ENCODE measurements at regions not wholly inside any gene's neighbourhood (a gene's known extent, or its start where the extent isn't known, plus 50 kb on each side); places are given as distances from the start of the nearest gene placed in this dataset.
"Not testable (repeated sequence)": the region's sequence is repeated elsewhere in the genome, so short reads cannot be mapped to it uniquely, and the experiment has no call there.

DNA sequence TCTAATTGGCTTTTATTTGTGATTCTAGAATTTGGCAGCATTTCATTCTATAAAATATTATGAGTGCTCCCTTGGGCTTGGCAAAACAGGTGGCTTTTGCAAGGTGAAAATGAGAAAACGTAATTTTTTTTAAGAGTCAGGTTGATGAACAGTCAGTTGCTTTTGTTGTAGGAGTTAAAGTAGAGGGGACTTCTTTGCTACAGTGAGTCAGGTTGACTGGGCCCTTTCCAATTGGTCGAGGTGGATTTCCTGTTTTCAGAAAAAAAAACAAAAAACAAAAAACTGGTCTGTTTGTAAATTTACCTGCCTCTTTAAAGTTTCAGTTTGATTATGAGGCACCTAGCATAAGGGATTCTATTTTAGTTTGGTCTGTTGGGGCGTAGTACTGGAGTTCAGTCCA is 1469.4 kb upstream of the GBE1 start:
- H3K4me1 ChIP-seq: no peaks in the 10 kb centered on the region
- H3K27me3 ChIP-seq (ENCODE audit: low read depth): no peaks in the 10 kb centered on the region
- ATAC-seq (no peak), DNase-seq (no peak)
- H3K27ac ChIP-seq: no peak overlapping the region
- no peaks in the 10 kb centered on the region for H3K9me3 ChIP-seq
- no peaks in the 10 kb centered on the region for H3K36me3 ChIP-seq
- intact Hi-C loops (cut with DNase I): no loop called here
- TF ChIP-seq, protein P1, sequence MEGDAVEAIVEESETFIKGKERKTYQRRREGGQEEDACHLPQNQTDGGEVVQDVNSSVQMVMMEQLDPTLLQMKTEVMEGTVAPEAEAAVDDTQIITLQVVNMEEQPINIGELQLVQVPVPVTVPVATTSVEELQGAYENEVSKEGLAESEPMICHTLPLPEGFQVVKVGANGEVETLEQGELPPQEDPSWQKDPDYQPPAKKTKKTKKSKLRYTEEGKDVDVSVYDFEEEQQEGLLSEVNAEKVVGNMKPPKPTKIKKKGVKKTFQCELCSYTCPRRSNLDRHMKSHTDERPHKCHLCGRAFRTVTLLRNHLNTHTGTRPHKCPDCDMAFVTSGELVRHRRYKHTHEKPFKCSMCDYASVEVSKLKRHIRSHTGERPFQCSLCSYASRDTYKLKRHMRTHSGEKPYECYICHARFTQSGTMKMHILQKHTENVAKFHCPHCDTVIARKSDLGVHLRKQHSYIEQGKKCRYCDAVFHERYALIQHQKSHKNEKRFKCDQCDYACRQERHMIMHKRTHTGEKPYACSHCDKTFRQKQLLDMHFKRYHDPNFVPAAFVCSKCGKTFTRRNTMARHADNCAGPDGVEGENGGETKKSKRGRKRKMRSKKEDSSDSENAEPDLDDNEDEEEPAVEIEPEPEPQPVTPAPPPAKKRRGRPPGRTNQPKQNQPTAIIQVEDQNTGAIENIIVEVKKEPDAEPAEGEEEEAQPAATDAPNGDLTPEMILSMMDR (IDR thresholded peaks at IDR 0.05): no peak
- H3K4me3 ChIP-seq: no peak overlapping the region

DNA sequence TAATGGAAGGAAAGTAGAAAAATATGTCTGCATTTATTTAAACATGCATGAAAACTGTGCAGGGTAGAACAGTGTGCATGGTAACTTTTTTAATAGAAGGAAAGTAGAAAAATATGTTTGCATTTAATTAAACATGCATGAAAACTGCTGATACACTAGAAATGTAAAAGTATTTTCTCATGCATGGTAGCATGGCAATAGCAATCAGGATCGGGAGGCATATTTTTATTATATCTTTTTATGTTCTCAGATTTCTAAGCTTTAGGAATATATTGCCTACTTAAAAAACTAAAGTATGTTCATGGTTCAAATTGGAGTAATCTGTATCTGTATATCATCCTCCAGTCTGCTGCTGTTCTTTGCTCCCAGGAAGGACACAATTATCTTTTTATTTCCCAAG is 1468.9 kb upstream of the GBE1 start:
- no peak overlapping the region for H3K4me3 ChIP-seq
- no peaks in the 10 kb centered on the region for H3K27me3 ChIP-seq (ENCODE audit: low read depth)
- H3K9me3 ChIP-seq: no peaks in the 10 kb centered on the region
- intact Hi-C loops (cut with DNase I): no loop called here
- H3K4me1 ChIP-seq: no peaks in the 10 kb centered on the region
- ATAC-seq (no peak), DNase-seq (no peak)
- TF ChIP-seq, protein P1 (IDR thresholded peaks at IDR 0.05): no peak
- no peak overlapping the region for H3K27ac ChIP-seq
- H3K36me3 ChIP-seq: no peaks in the 10 kb centered on the region

DNA sequence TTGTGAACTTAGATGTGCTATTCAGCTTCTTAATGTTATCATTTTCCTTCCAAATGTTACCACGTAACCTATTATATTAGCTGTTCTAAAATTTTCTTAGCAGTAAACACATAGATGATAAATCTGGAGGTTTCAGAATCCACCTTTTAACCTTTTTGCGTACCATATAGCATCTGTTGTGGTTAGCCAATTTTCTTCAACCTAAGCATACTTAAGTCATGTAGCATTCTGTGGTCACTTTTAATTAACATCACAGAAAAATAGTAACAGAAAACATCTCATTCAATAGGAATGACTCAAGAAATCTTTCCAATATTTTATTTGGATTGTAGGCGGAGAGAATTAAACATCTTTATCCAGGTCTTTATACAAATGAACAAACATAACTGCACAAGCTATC is 1465.3 kb upstream of the GBE1 start:
- ATAC-seq: no peak
- intact Hi-C loops (cut with DNase I): no loop called here
- TF ChIP-seq, protein P1 (IDR thresholded peaks at IDR 0.05): no peak

DNA sequence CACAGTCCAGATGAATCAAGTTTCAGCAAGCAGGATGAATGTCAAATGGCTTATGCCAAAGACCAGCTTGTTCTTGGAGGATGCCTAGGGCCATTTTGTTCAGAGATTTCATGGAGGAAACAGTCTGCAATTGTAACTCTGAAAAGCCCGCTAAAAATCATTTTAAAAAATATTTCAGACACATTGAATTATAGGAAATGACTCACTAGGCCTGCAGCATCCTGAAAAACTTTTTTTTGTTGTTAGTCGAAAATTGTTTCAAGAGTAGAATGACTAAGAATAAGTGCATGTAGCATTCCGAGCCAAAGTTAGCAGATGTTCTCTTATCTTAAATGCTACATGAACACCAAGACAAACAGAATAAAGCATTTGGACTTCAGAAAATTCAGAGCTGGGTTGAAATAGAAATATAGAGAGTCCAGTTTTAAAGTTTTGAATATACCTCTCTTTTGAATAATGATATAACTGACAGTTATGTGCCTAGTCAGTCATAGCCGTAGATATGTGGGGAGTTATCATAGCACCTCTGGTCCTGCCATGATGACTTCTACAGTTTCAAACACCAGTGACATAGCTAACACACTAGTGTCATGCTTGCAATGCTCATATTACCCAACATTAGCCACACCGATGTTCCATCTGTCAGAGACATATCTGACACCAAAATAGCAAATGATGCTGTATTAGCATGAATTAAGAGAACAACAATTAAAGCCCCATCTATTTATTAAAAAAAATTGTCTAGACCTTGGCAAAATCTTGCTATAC is 1462.8 kb upstream of the GBE1 start:
- Histone ChIP-seq H3K4me1 (no peaks in the 10 kb centered on the region), H3K27ac (no peak overlapping the region), H3K4me3 (no peak overlapping the region), H3K36me3 (no peaks in the 10 kb centered on the region), H3K27me3 (ENCODE audit: low read depth) (no peaks in the 10 kb centered on the region), H3K9me3 (no peaks in the 10 kb centered on the region)
- TF ChIP-seq, protein P1 (IDR thresholded peaks at IDR 0.05): no peak
- intact Hi-C loops (cut with DNase I): no loop called here
- ATAC-seq (no peak), DNase-seq (no peak)

More for the DNA sequence above, 1465.3 kb upstream of the GBE1 start:
- H3K27me3 ChIP-seq (ENCODE audit: low read depth): no peaks in the 10 kb centered on the region
- H3K36me3 ChIP-seq: no peaks in the 10 kb centered on the region
- H3K4me3 ChIP-seq: no peak overlapping the region
- DNase-seq: no peak
- no peak overlapping the region for H3K27ac ChIP-seq
- no peaks in the 10 kb centered on the region for H3K9me3 ChIP-seq
- no peaks in the 10 kb centered on the region for H3K4me1 ChIP-seq

DNA sequence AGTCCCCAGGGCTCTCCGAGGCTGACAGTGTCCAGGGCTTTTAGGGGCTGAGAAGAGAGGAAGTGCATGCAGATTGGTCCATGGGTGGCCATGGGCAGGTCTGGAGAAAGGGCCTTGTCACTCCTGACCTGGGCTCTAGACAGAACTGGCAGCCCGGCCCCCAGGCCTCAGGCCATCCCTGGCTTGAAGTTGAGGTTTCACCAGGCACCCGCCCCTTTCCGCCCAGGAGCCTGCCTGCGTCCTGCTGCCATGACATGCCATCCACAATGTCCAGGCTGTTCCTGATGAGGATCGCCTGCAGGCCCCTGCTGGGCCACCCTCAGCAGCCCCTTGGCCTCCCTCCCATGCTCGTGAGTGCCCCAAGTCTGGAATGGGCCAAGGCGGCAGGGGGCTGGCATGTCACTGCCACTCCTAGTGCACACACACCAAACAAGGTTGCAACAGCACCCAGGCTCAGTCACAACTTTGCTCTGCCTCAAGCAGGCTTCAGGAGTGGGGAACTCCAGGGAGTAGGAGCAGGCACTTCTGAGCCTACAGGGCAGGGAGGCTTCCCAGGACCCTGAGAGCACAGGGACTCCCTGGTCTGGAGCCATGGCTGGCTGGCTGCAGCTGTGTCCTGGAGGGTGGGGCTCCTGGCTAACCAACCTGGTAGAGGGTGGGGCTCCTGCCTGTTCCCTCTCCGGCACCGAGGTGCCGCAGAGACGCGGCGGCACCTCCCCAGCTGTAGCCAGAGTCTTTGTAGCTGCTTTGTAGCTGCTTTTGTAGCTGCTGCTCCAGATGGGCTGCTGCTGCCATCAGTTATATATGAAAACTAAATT is 1457.1 kb upstream of the GBE1 start:
- H3K4me1 ChIP-seq: no peaks in the 10 kb centered on the region
- H3K9me3 ChIP-seq: no peaks in the 10 kb centered on the region
- no peak overlapping the region for H3K4me3 ChIP-seq
- H3K36me3 ChIP-seq: no peaks in the 10 kb centered on the region
- intact Hi-C loops (cut with DNase I): no loop called here
- H3K27me3 ChIP-seq (ENCODE audit: low read depth): no peaks in the 10 kb centered on the region
- TF ChIP-seq, protein P1 (IDR thresholded peaks at IDR 0.05): no peak
- DNase-seq (no peak), ATAC-seq (peak in 1 of 2 donors; percentile 52)
- H3K27ac ChIP-seq: no peak overlapping the region

DNA sequence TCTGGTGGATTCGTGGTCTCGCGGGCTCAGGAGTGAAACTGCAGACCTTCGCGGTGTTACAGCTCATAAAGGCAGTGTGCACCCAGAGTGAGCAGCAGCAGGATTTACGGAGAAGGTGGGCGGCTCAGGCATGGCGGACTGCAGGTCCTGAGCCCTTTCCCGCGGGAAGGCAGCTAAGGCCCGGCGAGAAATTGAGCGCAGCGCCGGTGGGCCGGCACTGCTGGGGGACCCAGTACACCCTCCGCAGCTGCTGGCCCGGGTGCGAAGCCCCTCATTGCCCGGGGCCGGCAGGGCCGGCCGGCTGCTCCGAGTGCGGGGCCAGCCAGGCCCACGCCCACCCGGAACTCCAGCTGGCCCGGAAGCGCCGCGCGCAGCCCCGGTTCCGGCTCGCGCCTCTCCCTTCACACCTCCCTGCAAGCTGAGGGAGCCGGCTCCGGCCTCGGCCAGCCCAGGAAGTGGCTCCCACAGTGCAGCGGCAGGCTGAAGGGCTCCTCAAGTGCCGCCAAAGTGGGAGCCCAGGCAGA is 1456.2 kb upstream of the GBE1 start:
- ATAC-seq; H3K9me3 ChIP-seq; H3K27ac ChIP-seq; H3K4me3 ChIP-seq; H3K36me3 ChIP-seq; H3K4me1 ChIP-seq; intact Hi-C loops (cut with DNase I); H3K27me3 ChIP-seq (ENCODE audit: low read depth); DNase-seq: not testable (repeated sequence)
